ENCODE measurements at regions not wholly inside any gene's neighbourhood (a gene's known extent, or its start where the extent isn't known, plus 50 kb on each side); places are given as distances from the start of the nearest gene placed in this dataset.

- no peak for TF ChIP-seq CTCF (IDR thresholded peaks at IDR 0.05)
- no peak for TF ChIP-seq POLR2A (IDR thresholded peaks at IDR 0.05)
- TF ChIP-seq POLR2AphosphoS5 (IDR thresholded peaks at IDR 0.05), result peak in 1 of 3 donors; percentile 54
Observed at GRCh38 chr13:40236566-40237168, 429.8 kb downstream of the FOXO1 start.

All from breast epithelium (tissue), 3 donors.